ENCODE measurements at regions not wholly inside any gene's neighbourhood (a gene's known extent, or its start where the extent isn't known, plus 50 kb on each side); places are given as distances from the start of the nearest gene placed in this dataset.
"Not testable (repeated sequence)": the region's sequence is repeated elsewhere in the genome, so short reads cannot be mapped to it uniquely, and the experiment has no call there.

DNA sequence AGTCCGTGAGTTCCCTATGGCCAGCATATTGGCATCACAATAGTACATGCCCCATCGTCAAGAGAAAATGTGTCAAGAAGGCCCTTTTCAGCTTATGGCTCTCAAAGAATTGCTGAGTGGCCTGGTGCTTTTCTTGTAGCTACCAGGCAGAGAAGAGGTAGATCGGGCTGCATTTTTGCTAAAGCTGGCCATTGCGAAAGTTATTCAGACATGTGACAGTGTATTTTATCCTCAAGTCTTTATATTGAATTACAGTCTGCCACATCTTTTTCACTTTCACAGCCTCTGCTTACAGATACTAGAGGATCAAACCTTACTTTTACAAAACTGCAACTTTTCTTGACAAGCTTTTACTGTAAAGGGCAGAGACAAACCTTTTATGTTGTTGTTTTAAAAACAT lies 261.5 kb upstream of the IGFBP7 start:
- no peak for DNase-seq

DNA sequence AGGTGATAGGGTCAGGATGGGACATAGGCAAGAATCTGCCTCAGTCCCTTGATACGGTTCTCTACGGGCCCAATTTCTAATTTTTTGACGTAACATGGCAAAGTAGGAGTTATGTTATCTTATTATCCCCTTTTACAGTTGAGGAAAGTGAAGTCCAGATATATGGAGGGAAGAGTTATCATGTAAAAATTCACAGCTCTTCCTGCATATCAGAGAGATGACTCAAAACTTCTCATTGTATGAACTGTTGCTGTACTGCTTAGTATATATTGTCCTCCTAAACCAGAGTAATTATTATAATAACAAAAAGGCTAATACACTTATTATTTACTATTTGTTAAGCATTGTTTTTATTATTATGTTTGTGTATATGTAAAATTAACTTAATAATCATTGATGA lies 260.5 kb upstream of the IGFBP7 start:
- no peak for DNase-seq

DNA sequence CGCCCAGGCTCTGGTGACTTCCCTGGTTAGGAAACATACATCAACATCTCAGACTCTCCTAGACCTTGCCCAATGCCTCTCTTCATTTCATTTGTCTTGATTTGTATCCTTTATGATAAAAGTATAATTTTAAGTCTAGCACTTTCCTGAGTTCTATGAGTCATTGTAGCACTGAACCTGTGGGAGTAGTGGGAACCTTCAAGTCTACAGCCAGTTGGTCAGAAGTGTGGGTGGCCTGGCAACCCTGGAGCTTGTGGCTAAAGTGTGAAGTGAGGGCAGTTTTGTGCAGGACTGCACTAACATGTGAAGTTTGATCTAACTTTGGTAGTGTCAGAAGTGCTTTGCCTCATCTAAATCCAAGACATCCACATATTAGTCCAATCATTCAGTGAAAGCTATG lies 259.3 kb upstream of the IGFBP7 start:
- no peak for DNase-seq

DNA sequence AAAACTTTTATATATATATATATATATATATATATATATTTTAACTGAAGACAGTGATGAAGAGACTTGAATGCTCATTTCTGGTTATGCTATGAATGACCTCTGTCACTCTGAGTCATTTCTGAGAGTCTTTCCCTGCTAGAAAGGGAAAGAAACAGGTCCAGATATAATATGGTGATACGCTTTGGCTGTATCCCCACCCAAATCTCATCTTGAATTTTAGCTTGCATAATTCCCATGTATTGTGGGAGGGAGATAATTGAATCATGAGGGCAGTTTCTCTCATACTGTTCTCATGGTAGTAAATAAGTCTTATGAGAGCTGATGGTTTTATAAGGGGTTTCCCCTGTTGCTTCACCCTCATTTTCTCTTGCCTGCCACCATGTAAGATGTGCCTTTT lies 254.1 kb upstream of the IGFBP7 start:
- DNase-seq, result no peak

DNA sequence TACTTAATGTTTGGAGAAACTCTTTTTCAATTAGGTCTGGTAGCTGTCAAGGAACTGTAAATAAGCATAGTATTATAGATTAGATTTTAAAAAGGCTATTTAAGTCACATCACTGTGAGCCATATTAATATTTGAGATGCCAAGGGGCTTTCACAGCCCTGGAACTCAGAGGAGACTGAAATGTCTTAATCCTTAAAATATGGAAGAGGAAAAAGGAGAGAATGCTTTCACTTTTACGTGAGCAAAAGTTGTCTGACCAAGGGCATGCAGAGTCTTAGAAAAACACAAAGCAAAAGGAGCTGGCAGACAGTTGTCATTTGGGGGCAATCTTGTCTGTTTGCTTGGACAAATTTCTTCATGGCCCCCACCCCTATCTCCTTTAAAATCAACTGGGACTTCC lies 253.2 kb upstream of the IGFBP7 start:
- DNase-seq, result no peak

DNA sequence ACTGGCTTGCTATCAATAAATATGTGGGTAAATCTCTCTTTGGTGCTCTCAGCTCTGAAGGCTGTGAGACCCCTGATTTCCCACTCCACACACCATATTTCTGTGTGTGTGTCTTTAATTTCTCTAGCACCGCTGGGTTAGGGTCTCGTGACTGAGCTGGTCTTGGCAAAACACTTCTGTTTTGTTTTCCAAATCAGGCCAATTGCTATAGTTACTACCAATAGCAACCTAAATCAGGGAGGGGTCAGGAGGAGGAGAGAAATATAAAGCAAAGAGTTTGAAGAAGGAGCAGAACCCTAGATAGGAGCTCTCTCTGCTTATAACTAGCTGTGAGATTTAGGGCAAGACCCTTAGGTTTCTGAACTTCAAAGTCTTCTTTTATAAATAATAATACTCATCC lies 250.5 kb upstream of the IGFBP7 start:
- DNase-seq, result no peak

DNA sequence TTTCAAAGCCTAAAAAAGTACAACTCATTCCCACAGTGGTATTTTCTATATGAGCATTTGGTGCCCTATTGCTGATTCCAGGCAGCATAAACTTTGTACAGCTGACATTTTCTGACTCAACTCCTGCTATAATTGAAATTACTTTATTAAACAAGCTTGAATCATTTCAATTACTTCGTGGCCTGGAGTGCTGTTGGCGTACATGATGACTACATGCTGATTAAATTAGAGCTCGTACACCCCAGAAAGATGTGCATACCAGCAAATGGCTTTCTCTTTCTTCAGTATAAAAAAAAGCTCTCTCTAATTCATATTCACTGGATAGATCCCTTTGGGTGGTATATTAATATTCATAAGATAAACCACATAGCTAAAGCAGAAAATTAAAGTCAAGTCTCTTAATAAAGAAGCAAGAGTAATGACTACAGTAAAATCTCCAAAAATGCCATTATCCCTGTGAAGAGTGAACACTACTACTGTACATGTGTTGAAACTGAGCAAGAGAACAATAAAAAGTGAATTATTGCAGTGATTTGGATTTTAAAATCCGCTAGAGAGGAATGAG lies 245.0 kb upstream of the IGFBP7 start:
- no peak for DNase-seq

DNA sequence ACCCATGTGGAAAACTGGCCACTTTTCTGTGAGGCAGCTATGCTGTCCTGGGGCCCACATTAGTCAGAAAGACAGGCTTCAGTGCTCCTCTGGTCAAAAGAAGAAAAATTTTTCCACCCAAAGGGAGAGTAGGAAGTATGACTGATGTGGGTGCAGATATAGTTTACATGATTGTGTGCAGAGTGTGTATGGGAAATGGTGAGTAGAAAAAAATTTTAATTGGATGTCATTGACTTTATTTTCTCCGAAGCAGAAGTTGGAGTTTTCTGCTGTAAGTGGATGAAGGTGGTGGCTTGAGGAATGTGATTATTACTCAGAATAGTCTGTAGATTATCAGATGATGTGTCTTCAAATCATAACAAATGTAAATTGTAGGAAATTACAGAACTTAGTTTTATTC lies 241.5 kb upstream of the IGFBP7 start:
- DNase-seq, result no peak

DNA sequence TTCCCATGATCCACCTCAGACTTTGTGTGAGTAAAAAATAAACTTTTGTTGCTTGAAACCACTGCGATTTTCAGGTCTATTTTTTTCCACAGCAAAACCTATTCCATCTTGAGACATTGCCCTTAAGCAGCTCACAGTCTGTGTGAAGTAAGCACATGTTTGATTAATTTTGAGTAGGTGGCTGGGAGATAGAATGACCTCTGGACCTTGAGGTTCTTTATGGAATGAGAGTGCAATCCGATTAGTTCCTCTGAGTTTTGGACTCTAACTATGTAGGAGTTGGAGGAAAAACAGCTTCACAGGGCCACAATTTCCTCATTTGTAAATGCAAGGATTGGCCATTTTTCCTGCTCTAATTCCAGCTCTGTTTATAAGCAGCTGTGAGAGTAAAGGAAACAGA lies 234.1 kb upstream of the IGFBP7 start:
- no peak for DNase-seq

DNA sequence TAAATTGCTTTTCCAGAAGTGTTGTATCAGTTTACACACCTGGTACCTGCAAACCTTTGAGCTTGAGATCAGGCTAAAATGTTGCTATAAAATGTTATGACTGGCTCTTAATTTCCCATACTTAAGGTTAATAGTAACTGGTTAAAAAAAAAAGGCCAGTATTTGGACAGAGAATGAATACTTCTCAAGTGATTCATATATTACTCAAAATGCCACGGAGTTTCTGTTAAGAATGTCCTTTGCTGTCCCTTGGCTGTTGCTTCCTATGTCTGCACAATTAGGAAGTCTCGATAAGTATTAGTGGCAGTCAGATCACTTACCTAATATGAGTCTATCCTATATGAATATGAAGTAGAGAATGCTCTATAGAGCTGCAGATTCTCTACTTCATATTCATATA lies 232.2 kb upstream of the IGFBP7 start:
- DNase-seq, result no peak

DNA sequence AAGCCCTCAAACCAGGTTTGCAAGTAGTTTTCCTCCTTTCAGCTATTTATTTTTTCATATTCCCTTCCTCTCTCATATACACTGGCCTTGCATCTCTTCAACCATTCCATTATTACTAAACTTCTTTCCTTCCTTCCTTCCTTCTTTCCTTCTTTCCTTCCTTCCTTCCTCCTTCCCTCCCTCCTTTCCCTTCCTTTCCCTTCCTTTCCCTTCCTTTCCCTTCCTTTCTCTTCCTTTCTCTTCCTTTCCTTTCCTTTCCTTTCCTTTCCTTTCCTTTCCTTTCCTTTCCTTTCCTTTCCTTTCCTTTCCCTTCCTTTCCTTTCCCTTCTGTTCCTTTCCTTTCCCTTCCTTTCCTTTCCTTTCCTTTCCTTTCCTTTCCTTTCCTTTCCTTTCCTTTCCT lies 228.7 kb upstream of the IGFBP7 start:
- DNase-seq, result not testable (repeated sequence)

DNA sequence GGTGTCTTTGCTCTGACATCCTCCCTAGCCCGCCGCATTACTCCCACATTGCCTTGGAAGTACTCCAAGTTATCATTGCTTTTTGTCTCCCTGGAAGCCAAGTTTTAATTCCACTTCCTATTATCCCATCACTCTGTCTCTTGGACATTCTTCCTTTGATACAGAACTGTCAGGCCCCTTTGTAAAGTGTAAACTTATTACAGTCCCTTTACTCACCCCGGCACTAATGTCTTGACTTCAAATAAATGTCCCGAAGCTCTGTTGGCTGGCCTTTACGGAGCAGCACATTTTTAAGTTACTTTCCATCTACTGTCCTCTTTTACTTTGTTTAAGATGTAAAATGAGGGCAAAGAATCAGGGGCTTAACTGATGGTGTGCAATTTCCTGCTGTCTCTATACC lies 223.5 kb upstream of the IGFBP7 start:
- DNase-seq, result no peak

DNA sequence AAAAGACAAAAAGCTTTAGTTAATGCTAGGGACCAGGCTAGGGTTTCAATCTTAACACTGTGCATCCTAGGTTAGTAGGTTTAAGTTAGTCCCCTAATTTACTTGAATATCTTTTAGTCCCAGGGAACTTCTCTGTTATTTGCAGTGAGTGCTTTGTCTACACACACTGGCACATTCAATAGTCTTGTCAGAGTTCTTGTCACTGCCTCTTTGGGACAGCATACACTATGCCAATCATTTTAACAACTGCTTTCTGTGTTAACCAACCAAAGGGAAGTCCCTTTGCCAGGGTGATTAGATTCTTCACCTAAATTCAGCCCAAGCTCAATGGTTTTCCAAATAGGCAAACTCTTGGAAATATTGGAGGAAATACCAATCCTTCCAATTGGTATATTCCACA lies 221.8 kb upstream of the IGFBP7 start:
- no peak for DNase-seq

DNA sequence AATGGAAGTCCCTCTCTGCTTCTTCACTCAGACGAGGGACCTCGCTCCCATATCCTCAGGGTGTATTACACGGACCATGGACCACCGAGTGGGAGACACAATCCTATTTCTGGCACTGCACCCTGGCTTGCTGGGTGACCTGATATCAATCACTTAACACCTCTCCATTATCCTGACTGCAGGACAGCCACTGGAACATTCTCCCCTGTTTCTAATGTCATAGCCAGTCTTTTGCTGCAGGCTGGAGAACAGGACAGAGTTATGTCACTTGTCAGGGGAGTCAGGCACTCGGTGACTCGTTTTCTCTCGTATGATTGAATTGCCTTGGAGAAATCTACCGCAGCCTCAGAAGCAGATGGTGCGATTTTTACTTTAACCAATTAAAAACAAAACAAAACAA lies 219.1 kb upstream of the IGFBP7 start:
- DNase-seq, result no peak

DNA sequence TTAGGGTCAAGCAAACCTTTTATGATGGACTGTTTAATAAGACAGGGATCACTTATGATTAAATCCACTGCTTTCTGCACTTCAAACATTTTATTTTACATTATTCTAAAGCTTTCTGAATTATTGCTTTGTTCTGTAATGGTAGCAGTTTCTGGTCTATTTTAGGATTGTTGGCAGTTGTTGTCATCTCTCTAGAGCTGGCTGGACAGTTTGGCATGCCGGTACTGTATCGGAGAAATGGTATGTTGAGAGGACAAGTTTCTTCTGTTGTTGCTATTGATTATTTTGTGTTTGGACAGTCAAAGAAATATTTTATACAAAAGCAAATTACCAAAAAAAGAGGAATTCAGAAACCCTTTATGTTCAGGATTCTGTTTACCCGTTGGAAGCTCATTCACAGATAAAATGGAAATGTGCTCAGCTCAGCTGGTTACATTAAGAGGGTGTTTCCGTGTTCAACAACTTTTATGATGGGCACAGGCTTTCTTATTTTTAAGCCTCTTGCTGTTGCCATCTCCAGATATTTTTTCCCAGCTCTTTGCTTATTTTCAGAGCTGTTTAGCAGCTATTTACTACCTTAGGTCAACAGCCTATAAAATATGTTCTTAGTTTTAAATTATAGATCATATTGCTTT lies 214.6 kb upstream of the IGFBP7 start:
- DNase-seq, result no peak

DNA sequence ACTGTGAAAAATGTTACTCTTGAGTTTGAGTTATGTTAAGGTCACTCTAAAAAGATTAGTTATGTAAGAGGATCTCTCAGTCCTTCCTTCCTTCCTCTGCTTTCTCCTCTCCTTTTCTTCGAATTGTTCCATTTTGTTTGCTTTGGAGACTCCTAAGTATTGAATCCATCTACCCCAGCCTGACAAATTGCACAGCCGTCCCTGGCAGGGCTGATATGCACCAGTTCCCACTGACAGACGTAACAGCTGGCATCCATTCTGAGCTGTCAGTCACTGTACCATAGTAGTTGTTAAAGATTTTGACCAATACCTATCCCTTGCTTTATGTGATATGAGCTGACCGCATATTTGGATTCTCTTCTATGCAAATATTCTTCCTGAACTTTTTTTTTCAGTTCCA lies 210.7 kb upstream of the IGFBP7 start:
- no peak for DNase-seq

DNA sequence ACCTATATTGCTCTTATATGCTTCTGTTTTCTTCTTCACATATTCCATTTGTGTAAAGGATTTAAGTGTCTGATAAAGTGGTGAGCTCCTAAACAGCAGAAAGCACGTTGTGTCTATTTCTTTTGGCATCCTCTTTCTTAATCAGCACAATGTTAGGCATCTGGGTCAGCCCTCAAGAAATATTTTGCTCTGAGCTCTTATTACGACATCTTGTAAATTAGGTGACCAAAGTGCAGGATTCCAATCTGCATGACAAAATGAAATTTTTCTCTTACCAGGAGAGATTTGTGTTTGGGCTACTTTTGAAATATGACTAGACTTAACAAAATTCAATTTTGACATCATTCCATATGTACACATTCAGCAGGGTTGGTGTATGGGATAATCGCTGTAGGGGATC lies 210.0 kb upstream of the IGFBP7 start:
- DNase-seq, result no peak

DNA sequence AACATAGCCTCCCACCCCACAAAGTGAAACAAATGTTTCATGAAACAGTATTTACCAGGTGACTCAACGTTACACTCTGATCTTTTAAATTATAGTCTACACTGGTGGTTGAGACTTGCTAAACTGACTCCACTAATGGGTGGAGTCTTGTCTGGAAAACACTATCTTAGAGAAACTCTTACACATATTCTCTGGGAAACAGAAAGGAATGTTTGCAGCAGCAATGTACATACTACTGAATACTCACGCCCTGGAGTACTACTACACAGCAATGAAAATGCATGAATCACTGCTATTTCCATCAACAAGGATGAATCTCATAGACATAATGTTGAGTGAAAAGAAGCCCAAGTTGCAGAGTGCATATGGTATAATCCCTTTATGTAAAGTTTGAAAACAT lies 208.5 kb upstream of the IGFBP7 start:
- no peak for DNase-seq

DNA sequence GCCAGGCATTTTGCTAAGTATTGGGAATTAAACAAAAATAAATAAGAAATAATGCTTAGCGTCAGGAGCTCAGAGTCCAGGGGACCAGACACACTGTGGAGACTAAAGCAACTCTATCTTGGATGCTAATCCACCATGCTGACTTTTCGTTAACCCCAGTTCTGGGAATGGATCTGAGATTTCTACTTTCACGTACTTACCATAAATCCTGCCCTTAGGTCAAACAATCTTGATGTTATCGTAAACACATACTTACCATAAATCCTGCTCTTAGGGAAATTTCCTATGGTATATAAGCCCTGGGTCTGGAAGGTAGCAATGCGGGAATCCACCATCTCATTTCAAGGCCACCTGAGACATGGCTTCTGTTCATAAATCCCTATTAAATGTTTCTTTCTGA lies 204.5 kb upstream of the IGFBP7 start:
- DNase-seq, result no peak

DNA sequence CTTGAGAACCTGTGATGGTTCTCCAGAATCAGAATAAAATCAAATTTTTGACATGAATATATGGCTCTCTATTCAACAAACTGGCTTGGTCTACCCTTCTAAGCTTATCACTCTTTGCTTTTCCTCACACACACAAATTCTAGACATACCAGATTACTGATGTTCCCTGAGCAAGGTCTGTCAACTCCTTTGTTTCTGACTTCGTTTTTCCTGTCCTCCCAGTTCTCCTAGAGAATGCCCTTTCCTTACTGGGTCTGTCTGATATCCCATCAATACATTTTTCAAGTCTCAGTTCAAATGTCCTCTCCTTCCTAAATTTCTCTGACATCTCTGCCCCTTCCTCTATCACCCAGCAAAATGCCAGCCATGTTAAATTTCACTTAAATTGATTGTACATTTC lies 202.1 kb upstream of the IGFBP7 start:
- no peak for DNase-seq

DNA sequence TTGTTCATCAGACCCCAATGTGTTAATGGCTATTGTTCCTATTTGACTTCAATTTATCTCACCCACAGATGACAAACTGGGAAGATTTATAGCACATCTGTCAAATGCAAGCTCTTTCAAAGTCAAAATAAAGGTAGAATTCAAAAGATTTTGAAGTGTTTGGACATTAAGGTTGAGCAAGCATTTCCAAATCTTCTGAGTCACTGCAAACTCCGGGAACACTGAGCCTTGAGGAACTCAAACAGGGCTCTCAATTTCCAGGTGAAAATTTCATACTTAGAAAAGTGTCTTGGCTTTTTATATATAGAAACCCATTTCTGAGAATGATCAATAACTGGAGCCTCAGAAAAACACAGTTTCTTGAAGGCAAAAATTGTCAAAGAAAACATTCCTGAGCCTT lies 199.5 kb upstream of the IGFBP7 start:
- DNase-seq, result no peak

DNA sequence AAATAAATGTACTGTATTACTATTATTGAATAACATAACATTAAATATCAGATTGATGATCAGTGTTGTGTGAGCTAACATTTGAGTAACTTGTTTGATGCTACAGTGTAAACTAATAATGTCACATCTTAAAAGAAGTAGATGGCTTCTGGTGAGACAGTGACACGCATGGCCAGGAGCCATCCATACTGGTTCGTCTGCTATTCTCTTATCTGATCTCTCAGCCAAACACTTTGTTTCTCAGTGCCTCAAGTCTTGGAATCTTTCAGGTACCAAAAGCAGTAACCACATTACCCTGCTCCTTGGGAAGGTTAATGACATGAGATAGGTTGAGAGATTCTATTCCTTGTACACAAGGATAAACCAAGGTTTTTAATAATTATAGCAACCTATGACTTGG lies 198.1 kb upstream of the IGFBP7 start:
- DNase-seq, result no peak

DNA sequence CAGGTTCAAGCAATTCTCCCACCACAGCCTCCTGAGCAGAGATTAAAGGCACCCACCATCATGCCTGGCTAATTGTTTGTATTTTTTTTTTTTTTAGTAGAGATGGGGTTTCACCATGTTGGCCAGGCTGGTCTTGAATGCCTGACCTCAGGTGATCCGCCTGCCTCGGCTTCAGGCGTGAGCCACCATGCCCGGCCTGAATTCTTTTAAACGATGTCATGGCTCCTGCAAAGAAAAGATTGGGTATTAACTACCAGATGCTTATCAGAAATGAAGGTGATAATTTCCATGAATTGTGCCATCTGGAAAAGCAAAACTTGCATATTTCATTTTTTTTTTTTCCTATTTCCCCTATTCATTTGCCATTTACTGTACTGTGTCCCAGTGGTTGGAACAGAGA lies 195.7 kb upstream of the IGFBP7 start:
- DNase-seq, result no peak

DNA sequence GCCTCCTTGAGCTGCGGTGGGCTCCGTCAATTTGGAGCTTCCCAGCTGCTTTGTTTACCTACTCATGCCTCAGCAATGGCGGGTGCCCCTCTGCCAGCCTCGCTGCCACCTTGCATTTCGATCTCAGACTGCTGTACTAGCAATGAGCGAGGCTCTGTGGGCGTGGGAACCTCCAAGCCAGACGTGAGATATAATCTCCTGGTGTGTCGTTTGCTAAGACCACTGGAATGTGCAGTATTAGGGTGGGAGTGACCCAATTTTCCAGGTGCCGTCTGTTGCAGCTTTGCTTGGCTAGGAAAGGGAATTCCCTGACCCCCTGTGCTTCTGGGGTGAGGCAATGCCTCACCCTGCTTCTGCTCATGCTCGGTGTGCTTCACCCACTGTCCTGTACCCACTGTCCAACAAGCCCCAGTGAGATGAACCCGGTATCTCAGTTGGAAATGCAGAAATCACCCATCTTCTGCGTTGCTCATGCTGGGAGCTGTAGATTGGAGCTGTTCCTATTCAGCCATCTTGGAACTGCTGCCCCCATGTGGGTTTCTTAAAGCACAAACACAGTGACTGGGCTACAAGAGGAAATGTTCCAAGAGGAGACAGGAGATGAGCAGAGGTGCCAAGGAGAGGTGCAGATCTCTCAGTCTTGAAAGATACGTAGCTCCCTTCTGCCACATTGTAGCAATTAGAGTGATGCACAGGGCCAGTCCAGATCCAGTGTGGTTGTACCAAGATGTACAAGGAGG lies 193.0 kb upstream of the IGFBP7 start:
- DNase-seq, result no peak

DNA sequence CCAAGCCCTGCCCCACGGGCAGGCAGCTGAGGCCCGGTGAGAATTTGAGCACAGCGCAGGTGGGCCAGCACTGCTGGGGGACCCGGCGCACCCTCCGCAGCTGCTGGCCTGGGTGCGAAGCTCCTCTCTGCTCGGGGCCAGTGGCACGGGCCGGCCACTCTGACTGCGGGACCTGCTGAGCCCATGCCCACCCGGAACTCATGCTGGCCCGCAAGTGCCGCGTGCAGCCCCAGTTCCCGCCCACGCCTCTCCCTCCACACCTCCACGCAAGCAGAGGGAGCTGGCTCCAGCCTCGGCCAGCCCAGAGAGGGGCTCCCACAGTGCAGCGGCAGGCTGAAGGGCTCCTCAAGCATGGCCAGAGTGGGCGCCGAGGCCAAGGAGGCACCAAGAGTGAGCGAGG lies 190.1 kb upstream of the IGFBP7 start:
- DNase-seq, result not testable (repeated sequence)
